ENCODE measurements at regions not wholly inside any gene's neighbourhood (a gene's known extent, or its start where the extent isn't known, plus 50 kb on each side); places are given as distances from the start of the nearest gene placed in this dataset.

DNA sequence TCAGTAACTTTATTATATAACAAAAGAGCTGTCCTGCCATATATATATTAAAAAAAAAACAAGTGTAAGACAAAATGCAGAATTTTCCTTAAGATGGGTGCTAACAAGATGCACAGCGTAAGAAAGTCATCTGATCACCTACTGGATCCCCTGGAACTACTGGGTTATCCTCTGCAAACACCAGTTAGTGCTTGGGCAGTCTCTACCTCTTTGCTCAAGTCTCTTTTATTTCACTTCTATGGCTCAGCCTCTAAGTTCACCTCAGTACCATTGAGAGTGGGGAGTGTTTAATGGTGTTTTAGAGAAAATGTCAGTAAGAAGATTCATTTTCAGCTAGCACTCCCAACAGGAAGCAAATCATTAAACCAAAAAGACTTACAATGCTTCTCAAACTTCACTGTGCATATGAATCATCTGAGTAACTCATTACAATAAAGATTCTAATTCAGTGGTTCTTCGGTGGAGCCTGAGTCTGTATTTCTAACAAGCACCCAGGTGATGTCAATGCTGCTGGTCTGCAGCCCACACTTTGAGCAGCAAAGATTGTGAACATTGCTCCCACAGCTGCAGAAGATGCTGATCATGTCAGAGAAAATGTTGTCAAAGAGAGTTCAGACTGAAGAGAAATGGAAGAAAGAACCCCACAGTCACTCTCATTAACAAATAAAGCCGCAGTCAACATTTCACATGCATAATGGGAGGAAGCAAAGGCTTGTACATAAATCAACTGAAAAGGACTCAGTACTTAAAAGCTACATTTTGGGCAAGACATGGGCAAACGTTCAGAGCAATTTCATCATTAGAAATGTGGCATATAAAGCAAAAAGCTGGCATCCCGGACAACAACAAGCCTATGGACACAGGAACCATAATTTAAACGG, 227.1 kb upstream of the ATP11B start:
- no peak for DNase-seq (ENCODE audit: low read depth in 2 of 3, low spot score in 2 of 3)

DNA sequence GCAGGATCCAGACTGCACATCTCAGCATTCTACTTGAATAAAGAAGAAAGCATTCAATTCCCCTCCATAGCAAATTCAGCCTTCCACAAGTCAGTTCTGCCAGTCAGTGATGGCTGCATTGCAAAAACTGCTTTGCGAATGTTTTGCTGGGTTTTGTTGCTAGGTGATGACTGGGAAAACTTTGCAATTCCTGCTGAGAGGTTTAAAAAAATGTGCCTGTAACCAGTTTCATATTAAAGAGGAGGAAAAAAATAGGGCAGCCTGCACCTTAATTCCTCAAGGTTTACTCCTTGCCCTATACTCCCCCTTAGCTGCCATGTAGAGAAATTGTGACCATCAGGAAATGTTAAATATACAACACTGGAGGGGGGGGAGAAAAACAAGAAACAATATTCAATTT, 225.6 kb upstream of the ATP11B start:
- no peak for DNase-seq (ENCODE audit: low read depth in 2 of 3, low spot score in 2 of 3)

DNA sequence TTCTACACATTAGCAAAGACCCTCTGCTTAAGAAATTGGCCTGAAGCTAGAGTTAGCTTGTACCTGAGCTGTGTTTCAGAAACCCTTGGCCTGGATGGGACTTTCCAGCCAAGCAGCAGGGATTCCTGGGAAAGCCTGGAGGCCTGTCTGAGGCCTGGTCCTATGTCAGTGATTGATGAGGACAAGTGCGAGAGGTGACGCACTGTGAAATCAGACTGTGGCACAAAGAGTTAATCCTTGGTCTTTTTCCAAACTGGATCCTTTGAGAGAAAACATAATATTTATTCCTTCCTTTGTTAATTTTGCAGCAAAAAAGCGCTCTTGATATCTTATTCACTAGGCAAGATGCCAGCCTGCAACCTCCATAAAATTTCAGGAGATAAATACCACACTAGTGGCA, 225.0 kb upstream of the ATP11B start:
- DNase-seq (ENCODE audit: low read depth in 2 of 3, low spot score in 2 of 3): no peak

DNA sequence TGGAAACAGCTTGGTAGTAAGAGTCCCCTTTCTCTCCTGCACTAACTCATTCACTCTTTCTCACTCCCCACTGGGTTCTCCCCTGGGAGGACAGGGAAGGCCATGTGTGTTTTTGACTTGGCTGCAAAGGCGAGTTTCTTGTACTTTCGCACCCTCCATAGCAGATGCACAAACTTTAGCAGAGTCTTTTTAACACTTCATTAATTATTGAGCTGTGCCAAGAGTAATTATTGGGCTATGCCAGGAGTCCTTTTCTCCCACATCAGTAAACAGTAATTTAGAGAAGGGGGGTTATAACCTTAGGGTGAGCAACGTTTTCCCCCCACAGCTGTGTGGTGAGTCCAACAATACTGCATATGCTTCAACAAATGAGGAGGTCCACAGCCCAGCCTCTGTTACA, 224.4 kb upstream of the ATP11B start:
- DNase-seq (ENCODE audit: low read depth in 2 of 3, low spot score in 2 of 3): no peak

DNA sequence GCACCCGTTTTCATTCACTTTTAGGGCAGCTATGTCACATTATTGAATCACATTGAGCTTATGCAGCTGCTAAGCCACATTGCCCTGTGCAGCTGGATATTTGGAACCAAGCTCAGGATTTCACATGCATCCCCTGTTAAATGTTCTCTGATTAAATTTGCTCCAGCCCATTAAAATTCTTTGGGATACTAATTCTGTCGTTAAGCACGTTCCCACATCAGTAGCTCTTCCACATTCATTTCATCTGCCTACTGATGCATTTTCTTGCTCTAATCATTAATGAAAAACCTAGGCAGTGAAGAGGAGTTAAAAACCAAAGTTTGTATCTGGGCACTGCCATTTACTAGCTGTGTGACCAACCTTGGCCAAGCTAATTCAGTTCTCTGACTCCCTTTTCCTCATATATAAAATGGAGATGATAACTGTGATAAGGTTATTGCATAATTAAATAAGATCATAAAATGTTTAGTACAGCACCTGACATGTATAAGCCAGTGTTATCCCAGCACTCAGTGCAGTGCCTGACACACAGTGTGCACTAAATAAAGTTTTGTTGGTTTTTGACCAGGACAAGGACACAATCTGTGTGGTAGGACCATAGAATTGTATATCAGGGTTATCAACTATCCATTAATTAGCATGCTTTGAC, 222.2 kb upstream of the ATP11B start:
- no peak for DNase-seq (ENCODE audit: low read depth in 2 of 3, low spot score in 2 of 3)

DNA sequence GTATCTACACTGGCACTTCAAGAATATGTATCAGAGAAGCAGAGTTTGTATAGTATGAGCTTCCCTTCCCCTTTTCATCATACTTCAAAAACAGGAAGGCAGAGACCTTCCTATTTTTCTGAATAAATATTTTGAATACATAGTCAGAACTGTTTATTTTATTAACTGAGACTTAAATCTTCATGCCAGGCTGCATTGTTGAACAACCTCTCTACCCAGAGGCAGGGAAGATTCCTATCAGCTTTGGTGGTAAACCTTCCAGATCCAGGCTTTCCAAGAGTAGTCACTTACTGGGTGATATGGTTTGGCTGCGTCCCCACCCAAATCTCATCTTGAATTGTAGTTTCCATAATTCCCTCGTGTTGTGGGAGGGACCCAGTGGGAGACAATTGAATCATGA, 217.4 kb upstream of the ATP11B start:
- DNase-seq (ENCODE audit: low read depth in 2 of 3, low spot score in 2 of 3): no peak

DNA sequence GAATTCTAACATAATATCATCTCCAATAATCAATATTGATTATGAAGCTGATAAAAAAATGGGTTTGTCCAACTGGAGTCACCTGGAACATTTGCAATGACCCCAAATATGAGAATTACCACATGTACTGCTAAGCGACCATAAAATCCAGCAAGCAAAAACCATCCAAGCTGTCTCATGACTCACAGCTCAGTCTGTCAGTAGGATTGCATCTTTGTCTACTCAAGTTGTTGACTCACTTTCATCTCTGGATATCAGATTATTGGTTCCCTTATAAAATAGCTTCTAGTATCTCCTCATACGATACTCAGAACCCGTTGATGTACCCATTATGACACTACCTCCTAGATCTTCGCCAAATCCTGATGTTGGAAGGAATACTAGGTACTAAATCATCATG, 209.8 kb upstream of the ATP11B start:
- DNase-seq (ENCODE audit: low read depth in 2 of 3, low spot score in 2 of 3): no peak

DNA sequence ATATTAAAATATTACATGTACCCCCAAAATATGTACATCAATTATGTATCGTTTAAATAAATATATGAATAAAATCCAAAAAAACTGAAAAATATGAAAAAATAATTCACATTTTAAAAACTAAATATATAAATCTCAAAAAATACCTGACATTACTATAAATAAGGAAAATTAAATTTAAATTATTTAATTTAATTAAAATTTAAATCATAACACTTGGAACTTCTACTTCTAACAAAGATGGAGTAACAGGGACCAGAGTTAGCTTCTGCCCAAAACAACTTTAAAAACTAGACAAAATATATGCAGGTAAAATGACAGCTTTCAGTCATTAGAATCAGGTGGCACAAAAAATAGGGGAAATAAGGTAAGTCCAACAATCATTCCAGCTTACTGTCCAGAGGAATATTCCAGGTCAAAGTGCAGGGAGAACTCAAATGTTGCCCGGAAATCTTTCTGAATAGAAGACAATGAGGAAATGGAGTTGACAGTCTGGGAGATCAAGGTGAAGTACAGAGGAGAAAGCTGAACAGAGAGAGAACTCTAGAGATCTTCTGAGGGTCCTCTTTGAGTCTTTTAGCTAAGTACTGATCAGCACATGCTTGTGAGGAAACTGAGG, 207.7 kb upstream of the ATP11B start:
- DNase-seq (ENCODE audit: low read depth in 2 of 3, low spot score in 2 of 3): no peak

DNA sequence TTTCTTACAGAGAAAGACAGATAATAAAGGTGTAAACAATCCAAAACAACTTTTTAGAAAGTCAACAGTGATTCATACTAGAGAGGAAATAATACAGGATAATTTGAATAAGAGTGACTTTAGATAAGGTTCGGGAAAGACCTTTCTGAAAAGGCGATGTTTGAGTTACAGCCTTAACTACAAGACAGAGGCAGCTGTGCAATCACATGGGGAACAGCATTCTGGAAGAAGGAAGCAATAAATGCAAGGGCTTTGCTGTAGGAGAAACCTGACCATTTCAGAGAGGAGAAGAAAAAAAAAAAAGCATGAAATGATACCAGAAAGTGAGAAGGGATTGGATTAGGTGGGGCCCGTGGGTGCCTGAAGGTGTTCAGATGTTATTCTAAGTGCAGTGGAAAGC, 200.6 kb upstream of the ATP11B start:
- DNase-seq (ENCODE audit: low read depth in 2 of 3, low spot score in 2 of 3): no peak

DNA sequence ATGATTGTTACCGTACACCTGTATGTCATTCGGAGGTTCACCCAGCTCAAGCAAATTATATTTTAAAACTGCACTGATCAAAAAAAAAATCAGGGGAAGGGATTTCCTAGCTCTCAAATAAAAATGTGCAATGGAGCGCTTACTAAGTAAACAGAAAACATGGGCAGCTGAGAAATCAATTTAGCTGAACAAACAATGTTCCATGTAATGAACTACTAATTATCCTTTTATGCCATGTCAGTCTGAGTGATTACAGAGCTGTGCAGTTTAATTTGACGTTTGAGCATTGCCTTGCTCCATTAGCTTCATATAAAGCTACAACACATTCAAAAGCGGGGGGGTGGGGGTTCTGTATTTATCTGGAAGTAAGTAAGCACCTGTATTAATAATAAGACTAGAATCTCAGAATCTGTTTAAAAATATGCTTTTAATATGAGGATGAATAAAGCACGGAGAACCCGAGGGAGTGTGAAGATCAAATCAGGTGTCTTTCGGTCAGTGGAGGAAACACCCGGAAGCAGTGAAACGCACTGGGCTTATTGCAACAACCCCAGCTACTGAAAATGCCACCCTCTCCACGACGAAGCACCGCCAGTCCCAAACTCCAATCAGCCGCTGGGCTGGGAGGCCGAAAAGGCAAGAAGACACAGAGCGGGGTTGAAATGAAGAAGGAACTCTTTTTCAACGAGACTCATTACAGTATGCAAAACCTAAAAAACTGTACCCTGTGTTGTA, 196.5 kb upstream of the ATP11B start:
- no peak for DNase-seq (ENCODE audit: low read depth in 2 of 3, low spot score in 2 of 3)

DNA sequence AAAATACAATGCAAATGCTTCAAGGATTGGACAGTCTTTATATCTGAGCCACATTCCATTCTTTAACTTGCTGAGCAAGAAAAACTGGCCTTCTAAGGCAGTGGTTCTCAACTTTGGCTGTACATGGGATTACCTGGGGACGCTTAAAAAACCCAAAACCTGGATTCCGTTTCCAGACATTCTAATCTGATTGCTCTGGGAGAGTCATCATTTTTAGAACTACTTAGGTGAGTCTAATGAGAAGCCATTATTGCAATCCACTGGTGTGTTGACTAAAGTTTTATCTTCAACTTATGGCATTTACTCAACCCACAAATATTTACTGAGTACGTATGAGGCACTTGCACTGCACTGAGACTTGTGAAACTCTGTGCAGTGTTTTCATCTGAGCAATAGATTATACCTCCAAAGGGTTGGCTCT, 195.7 kb upstream of the ATP11B start:
- no peak for DNase-seq (ENCODE audit: low read depth in 2 of 3, low spot score in 2 of 3)

DNA sequence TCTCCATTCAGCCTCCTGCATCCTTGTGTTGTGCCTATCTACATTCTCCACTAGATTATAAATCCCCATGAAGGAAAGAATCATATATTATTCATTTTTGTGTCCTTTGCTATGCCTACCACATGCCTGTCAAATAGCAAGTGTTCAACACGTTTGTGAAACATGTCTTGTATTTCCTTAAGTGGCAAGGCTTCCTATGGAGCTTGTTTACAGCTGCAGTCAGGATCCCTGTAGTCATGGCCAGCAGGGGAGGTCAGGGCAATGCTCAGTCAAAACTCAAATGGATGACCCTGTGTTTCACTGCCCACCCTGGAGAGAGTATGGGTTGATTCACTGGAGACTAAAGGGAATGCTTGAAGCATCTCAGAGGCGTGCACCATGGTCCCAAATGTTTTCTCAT, 191.7 kb upstream of the ATP11B start:
- DNase-seq (ENCODE audit: low read depth in 2 of 3, low spot score in 2 of 3): no peak

DNA sequence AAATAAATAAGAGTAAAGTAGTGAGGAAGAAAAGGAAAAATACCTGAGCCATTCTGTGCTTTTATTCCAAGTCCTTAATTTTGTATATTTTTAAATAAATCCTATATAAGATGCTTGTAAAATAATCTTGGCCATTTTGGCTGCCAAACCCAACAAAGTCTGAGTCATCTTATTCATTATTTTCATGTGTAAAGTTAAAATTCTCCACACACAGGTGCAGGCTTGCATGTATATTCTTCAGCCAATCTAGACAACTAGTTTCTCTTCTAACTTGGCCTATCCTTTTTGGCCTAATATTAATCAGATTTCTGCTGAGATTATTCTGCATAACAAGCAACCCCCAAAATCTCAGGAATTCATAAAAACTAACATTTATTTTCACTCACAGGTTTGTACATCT, 189.8 kb upstream of the ATP11B start:
- DNase-seq (ENCODE audit: low read depth in 2 of 3, low spot score in 2 of 3): no peak

DNA sequence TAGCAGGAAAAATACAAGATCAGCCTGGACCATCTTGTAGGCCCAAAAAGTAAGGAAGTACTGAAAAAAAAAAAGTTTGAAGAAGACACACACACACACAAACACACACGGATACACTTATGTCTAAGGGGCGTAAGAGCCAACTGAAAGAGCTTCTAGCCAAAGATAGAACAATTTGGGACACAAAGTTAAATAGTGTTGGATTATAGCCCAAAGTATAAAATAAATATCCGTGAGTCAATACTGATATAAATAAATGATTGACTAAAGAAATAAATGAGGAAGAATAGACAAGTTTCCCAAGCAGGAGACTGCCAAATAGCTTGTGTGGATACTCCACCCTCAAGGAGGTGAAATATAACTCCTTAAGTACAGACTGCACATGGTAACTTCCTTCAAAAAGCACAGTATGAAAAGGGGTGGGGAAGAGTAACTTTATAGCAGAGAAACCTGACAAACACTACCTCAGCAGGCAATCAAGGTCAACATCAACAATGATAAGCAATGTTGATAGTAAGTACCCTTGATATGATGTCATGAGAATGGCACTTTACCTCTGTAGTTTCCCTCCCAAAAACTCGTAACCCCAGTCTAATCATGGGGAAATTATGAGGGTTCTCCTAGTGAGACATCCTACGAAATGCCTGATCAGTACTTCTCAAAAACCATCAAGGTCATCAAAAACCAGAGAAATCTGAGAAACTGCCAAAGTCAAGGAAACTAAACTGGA, 187.3 kb upstream of the ATP11B start:
- DNase-seq (ENCODE audit: low read depth in 2 of 3, low spot score in 2 of 3): no peak

DNA sequence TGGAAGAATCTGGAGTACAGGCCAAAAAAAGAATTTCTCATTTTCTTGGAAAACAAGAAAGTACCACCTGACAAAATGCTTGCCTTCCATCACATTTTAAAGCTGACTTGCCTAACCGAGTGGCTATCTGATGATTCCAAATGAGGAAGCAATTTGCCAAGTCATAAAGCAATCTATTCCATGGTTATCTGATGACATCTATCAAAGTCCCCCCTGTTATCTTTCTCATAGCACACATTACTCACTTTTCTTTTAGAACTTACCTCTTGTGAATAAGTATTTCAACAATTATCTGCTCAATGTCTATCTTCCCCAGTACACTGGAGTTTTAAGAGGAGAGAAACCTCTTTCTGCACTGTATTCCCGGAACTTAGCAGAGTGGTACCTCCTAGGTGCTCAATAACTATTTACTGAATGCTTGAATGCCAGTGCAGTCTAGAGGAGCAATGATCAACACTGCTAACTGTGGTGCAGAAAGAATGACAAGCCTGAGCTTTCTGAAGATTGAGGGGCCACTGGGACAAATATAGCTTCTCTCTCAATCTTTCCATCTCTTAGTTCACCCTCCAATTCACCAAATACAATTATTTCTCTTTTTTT, 186.3 kb upstream of the ATP11B start:
- no peak for DNase-seq (ENCODE audit: low read depth in 2 of 3, low spot score in 2 of 3)

DNA sequence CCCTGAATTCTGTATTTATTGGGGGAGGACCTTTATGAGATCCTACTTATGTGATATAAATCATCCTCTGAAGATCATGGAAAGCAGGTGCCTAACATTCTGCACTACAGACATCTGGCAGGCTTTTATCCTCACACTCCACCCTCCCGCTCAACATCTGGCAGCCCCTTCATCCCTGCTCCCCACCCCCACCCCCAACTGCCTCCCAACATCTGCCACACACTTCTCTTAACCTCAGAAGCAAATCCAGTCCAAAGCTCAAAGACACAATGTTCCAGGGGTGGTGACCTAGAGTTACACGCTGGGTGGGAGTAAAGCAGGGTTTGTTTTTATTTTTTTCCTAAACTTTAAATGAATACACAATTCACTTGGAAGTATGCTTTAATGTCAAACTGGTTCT, 184.5 kb upstream of the ATP11B start:
- DNase-seq (ENCODE audit: low read depth in 2 of 3, low spot score in 2 of 3): no peak

DNA sequence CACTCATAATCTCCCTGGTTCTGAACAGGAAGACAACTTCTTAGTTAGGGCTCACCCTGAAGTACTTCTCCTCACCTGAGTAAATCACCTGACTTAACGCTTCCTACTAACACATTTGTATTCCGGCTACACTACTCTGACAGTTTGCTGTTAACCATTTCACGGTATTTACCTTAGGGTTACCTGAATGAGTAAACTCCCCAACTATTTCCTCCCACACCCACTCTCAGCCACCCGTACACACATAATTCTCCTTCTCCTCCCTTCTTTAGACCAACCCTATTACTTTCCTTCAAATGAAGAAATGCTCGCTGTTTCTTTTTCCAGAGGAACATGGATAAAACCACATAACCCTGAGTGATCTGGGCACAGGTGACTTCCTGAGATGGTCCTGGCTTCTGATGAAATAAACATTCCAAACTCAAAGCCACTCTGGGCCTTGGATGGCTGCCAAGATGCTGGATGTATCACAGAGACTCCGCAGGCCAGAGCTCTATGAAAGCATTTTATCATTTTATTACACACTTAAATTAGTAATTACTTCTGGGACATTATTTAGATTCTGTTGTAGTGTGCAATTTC, 183.6 kb upstream of the ATP11B start:
- DNase-seq (ENCODE audit: low read depth in 2 of 3, low spot score in 2 of 3): no peak

DNA sequence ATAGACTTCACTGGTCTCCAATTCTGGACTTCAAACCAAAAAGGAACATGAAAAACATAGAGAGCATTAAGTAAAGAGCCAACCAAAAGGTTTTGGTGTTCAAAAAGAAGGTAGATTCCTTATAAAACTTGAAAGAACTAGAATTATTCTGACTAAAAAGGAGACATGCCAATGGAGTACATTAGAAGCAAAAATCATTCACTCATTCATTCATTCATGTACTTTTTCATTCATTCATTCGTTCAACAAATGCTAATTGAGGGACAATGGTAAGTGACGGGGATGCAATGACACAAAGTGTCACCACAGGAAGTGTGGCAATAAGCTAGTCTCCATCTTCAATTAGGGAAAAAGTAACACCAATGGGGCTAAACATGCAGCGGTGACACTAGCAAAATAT, 181.0 kb upstream of the ATP11B start:
- no peak for DNase-seq (ENCODE audit: low read depth in 2 of 3, low spot score in 2 of 3)

DNA sequence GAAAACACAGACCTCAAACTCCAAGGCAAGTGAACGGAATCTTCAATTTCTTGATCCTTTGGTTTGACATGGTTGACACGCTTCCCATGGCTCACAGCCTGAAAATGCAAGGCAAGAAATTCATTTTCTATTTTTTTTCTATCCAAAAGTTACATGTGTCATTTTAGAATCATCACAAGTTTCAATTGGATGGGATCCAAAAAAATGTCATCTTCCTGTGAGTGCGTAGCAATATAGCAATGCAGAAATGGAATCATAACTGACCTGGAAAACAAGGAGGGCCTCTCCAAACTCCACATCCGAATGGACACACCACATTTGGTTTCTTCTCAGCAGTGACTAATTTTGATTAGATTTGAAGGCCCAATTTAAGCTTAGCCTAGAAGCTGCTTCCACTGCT, 175.8 kb upstream of the ATP11B start:
- DNase-seq (ENCODE audit: low read depth in 2 of 3, low spot score in 2 of 3): no peak

DNA sequence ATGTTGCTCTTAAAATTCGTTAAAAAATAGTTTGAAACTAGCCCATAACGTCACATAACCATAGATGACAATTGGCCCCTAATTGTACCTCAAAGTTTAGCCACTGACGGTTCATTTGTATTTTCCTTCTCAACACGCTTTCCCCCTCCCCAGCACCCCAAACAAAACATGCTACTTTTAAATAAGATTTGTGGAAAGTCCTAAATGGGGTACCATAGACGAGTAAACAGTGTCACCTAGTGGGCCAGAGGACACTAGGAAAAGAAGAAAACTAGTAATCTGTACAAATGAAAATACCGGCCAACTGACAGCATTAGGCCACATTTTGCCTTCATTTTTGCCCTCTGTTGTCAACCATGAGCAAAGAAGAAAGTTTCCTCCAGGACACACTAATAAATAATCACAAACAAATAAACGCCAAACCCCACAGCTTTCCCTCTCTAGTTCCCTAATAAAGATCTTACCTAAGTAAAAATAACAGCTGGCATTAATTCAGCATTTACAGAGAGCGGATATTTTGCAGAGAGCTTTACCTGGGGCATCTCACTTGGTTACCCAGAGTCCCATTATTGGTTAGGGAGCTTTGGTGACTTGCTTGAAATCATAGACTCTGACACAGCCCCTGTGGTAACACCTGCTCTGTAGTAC, 175.1 kb upstream of the ATP11B start:
- no peak for DNase-seq (ENCODE audit: low read depth in 2 of 3, low spot score in 2 of 3)
